GM21619 (cell line): ENCODE measurements at regions not wholly inside any gene's neighbourhood (a gene's known extent, or its start where the extent isn't known, plus 50 kb on each side); places are given as distances from the start of the nearest gene placed in this dataset.

Source experiments
- ATAC-seq: cut with Tn5 transposase; IDR thresholded peaks from one replicate; pipeline ENCODE4 v1.9.1; 2021; ENCODE audit not compliant: unreplicated experiment

GRCh38 chr3:75985432-75985831 lies 200.1 kb upstream of the ZNF717 start:
- no peak for ATAC-seq

- ATAC-seq = no peak
Measured at GRCh38 chr3:76010252-76010651, 224.9 kb upstream of the ZNF717 start.

DNA sequence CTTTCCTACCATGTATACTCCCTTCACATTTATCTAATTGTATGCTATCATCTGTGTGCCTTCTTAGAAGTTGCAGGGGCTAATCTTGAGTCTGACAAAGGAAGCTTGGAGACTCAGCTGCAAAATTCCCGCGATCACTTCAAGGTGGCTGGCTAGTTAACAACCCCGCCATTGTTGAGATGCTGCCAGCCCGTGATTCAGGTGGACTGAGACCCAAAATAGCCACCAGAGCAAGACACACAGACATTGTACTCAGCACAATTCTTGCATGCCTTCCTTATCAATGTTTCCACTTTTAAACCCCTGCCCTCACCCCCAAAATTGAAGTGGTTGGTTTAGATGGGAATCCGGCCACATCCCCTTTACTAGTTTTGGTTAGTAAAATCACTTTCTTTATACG lies 225.8 kb upstream of the ZNF717 start:
- no peak for ATAC-seq

GRCh38 chr3:76015496-76015895 lies 230.1 kb upstream of the ZNF717 start:
- ATAC-seq = no peak

GRCh38 chr3:76016111-76016510 lies 230.8 kb upstream of the ZNF717 start:
- no peak for ATAC-seq

DNA sequence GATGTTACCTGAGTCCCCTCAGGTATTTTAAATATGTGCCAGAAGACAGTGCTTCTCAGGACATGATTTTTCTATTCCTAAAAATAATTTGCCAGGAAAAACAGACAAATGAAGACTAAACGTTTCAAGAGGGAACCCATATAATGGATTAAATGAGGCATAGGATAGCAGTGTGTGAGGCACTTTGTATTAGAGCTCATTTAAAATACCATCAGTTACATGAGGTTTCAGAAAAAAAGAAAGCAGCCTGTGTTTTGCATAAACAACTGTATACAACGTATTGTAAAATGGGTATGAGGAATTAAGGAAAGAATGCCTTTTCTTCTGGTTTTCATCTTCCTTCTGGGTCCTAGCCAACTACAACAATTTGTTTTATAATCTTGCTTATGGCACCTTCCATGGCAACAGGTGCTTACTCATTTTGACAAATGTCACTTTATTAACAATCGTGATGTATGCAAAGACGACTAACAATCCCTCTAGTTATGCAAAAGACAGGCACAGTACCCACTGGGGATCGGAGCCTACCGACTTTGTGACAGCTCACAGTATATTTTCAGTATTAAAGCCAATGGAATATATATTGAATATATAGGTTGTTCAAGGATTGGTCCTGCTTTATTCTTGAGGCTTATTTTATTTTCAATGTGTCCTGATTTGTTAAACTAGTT lies 231.6 kb upstream of the ZNF717 start:
- ATAC-seq = no peak

- no peak for ATAC-seq
Measured at GRCh38 chr3:76021376-76021775, 236.0 kb upstream of the ZNF717 start.

GRCh38 chr3:76024640-76025039 lies 239.3 kb upstream of the ZNF717 start:
- no peak for ATAC-seq

DNA sequence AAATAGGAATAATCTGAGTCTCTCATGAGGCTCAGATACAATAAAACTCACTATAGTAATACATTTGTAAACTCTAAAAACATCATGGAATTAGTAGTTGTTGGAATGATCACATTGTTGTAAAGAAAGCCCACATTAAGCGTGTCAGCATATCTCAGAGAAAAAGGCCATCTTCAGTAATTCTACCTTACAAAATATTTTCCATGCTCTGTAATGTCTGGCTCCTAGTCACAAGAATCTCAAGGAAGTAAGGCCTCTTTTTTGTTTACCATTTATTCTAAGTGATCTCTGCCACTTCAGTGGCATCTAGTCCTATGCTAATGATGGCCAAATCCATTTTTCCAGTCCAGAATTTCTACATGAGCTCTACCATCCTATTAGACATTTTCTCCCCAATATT lies 240.2 kb upstream of the ZNF717 start:
- no peak for ATAC-seq

- ATAC-seq = no peak
Measured at GRCh38 chr3:76026379-76026778, 241.0 kb upstream of the ZNF717 start.

- no peak for ATAC-seq
Measured at GRCh38 chr3:76028774-76029173, 243.4 kb upstream of the ZNF717 start.

GRCh38 chr3:76034649-76035048 lies 249.3 kb upstream of the ZNF717 start:
- no peak for ATAC-seq

DNA sequence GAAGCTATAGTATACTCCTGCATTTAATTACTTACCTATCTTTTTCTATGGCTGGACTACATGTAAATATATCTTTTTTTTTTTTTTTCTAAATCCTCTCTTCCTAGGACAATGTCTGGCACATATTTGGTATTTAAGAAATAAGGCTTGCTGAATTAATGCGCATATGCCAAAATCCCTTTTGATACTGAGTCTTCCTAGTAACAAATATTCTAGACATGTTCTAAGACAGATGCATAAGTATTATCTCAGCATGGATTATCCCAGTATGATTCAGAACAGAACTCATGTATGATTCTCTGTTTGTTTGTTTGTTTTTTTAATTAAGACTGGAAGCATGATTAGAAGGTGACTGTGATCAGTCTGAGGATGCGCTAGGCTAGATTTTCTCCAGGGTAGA lies 249.8 kb upstream of the ZNF717 start:
- no peak for ATAC-seq

DNA sequence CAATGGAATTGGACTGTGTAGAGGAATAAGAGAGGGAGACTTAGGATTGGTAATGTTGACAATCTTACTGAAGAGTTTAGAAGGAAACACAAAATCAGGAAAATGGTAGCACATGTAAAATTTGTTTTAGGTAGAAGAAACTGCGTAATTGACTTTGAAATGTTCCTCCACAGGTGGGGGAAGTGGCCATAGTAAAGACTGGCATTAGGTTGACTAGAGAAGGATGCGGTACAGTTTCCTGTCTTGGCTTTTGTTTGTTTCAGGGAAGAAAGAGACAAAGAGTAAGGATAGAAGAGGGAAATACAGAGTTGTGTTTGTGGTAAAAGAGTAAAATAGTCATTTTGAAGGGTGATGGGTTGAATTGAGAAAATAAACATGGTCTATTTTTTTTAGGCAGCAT lies 253.6 kb upstream of the ZNF717 start:
- no peak for ATAC-seq

DNA sequence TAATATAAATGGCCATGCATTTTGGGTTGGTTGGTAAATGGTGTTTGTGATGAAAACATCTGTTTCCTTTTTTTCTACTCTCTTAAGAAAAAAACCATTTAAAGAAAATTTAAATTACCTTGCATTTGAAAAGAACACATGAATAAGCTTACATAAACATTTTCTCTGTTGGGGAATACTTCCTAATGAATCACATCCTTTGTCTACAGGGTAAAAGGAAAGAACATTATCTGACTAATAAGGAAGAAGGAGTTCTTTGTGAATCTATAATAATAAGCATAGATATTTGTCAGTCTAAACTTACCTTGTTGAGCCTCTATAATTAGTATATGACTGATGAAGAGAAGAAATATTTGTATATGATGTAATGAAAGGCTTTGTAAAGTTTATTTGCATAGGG lies 254.1 kb upstream of the ZNF717 start:
- ATAC-seq = no peak

DNA sequence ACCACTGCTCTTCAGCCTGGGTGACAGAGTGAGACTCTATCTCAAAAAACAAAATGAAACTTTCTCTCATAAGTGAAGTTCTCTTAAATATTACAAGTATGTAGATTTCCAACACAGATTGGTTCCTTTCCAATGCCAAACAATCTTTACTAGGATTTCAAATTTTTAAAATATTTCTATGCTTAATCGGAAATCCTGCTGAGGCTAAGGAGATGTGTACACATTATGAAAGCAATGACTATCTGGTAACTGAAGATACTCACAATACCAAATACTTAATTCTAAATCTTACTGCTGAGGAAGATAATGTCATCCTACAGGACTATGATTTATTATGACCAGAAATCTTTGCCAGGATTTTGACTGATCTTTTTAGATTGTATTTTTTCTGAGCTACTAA lies 255.6 kb upstream of the ZNF717 start:
- ATAC-seq = no peak

DNA sequence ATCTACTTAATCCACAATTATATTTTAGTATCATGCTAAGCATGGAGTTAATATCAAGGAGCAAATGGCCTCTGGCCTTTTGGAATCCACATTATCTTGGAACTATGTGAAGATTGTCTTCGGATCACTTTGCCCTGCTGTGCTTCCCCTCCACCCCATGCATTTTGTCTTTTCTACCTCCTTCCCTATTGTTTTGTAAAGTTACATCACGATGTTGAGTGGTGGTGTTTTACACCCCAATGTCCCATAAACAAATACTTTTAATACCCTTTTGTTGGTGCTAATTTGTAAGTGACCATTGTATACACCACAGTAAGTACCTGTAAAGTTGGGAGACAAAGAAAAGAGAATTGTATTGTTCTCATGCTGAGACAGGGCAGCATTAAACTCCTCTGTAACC lies 258.4 kb upstream of the ZNF717 start:
- ATAC-seq = no peak

DNA sequence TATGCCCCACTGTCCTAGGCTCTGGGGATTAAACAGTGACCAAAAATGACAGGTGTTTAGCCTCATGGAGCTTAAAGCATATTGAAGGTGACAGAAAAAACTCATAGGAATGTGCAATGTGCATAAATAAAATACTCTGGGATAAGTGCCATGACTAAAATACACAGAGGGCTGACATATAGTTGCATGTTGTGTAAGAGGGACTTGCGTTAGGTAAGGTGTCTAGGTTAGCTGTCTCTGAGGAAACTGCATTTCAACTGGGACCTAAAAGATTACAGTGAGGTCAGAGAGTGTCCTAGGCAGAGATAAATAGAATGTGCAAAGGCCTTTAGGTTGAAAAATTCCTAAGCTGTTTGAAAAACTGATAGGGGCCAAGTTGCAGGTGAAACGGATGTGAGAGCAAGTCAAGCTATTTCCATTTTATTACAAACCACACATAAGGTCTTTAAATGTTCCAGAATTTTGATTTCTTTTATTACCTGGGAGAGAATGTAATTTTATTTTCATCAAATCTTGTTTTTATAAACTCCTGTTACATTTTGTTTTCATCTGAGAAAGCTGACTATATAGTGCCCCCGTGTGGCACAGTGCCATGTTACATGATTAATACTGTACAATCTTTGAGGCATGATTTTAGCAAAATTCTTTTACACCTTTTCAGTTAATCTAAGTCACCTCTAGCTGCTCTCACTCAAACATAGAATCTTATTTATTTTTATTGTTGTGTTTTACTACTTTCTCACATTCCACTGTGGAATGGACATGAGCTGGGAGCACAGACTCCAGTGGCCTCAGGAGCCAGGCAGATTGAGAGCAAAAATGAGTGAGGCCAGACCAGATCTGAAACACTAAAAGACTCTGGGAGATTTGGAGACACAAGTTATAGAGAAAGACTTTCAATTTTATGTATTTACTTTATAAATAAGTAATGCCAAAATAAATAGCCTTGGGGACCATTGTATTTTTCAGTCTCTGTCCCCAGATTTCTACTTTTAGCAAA lies 259.6 kb upstream of the ZNF717 start:
- no peak for ATAC-seq

DNA sequence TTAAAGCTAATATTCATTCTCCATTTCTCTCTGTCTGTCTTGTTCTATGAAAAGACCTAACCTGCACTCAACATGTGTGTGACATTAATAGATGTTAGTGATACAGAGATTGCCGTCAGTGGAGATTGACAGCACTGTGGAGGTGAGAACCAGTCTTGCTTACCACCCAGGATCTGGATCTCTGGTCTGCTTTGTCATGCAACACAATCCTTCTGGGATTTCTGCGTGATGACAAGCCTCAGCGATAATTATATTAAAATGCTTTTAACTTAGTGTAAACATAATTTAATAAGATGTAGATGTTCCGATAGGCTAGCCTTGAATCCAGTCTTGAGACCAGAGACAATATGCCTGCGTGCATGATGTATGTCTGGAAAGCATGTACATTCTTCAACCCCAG lies 262.0 kb upstream of the ZNF717 start:
- ATAC-seq = no peak

DNA sequence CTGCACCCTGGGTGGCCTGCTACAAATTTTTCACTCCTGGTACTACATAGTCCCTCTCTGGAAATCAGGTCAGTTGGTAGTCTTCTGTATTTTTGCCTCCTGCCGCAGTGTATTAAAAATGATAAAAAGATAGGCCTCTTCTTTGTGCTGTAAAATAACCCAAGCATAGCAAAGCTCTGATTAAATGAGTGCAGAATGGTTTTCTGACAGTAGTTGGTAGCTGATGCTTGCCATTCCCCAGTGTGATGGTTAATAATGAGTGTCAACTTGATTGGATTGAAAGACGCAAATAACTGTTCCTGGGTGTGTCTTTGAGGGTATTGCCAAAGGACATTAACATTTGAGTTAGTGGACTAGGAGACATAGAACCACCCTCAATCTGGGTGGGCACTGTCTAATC lies 264.4 kb upstream of the ZNF717 start:
- no peak for ATAC-seq

DNA sequence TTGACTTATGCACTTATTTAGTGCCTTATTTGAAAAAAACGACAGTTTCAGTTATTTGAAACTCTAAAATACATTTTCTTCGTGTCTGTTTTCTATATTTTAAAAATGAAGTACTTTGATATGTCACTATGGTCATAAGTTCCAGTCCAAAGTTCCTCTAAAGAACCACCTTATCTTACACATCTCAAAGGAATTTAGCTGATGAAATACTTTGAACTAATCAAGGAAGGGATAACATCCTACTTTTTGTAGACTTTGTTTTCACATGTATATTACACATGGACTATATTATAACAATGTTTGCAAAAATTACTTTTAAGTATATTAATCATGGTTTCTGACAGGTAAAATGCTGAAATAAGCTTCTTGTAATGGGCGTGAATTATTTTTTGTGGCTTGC lies 265.8 kb upstream of the ZNF717 start:
- ATAC-seq = no peak

DNA sequence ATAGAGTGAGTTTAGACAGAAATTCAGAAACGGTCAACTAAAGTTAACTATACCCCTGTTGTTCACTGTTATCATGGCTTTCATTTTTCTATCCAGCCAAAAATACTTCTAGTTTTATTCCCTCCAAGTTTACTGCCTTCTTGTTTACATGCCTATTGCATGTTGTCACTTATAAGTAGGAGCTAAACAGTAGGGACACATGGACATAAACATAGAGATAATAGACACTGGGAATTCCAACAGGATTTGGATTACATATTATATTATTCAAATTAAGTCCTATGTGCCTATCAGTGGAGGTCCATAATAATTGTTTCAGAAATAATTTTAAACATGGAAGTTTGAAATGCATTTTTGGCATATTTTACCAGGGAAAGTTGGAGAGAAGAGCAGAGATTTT lies 269.1 kb upstream of the ZNF717 start:
- no peak for ATAC-seq
